ENCODE measurements at regions not wholly inside any gene's neighbourhood (a gene's known extent, or its start where the extent isn't known, plus 50 kb on each side); places are given as distances from the start of the nearest gene placed in this dataset.

GRCh38 chr22:48795664-48796063 is 1032.0 kb downstream of the BRD1 start:
- Mint-ChIP-seq H3K27me3 (ENCODE audit: low read depth) (peaks cover 21% of the 10 kb centered on the region), H3K4me1 (peaks cover 24% of the 10 kb centered on the region), H3K9me3 (peaks cover 3% of the 10 kb centered on the region), H3K4me3 (peak overlapping the region in 1 of 3 experiments; percentile 3), H3K36me3 (ENCODE audit: low read depth) (no peaks in the 10 kb centered on the region), H3K27ac (peak overlapping the region; percentile 38 to 74 (median 67))
- TF ChIP-seq CTCF (IDR thresholded peaks at IDR 0.05; ENCODE audit: unreplicated experiment in 3 of 3): no peak

GRCh38 chr22:48794906-48795305 is 1032.8 kb downstream of the BRD1 start:
- Mint-ChIP-seq H3K27ac (no peak overlapping the region), H3K4me1 (peaks cover 24% of the 10 kb centered on the region), H3K27me3 (ENCODE audit: low read depth) (peaks cover 21% of the 10 kb centered on the region), H3K36me3 (ENCODE audit: low read depth) (no peaks in the 10 kb centered on the region), H3K4me3 (no peak overlapping the region), H3K9me3 (peaks cover 3% of the 10 kb centered on the region)
- TF ChIP-seq CTCF (IDR thresholded peaks at IDR 0.05; ENCODE audit: unreplicated experiment in 3 of 3): no peak

GRCh38 chr22:48793949-48794348 is 1033.7 kb downstream of the BRD1 start:
- Mint-ChIP-seq H3K27me3 (ENCODE audit: low read depth) (peaks cover 15% of the 10 kb centered on the region), H3K4me3 (no peak overlapping the region)

GRCh38 chr22:48786679-48786996 is 1041.0 kb downstream of the BRD1 start:
- Mint-ChIP-seq H3K27me3 (ENCODE audit: low read depth) (peaks cover 7% of the 10 kb centered on the region), H3K36me3 (ENCODE audit: low read depth) (no peaks in the 10 kb centered on the region), H3K9me3 (peaks cover 1% of the 10 kb centered on the region)

More at GRCh38 chr22:48793949-48794348, 1033.7 kb downstream of the BRD1 start:
- peaks cover 3% of the 10 kb centered on the region for H3K9me3 Mint-ChIP-seq
- no peaks in the 10 kb centered on the region for H3K36me3 Mint-ChIP-seq (ENCODE audit: low read depth)
- no peak for TF ChIP-seq CTCF (IDR thresholded peaks at IDR 0.05; ENCODE audit: unreplicated experiment in 3 of 3)
- peaks cover 24% of the 10 kb centered on the region for H3K4me1 Mint-ChIP-seq
- no peak overlapping the region for H3K27ac Mint-ChIP-seq

GRCh38 chr22:48785792-48786678 is 1041.6 kb downstream of the BRD1 start:
- TF ChIP-seq CTCF (IDR thresholded peaks at IDR 0.05; ENCODE audit: unreplicated experiment in 3 of 3): no peak
- H3K4me3 Mint-ChIP-seq: no peak overlapping the region
- H3K9me3 Mint-ChIP-seq: peaks cover 2% of the 10 kb centered on the region
- no peak overlapping the region for H3K27ac Mint-ChIP-seq
- H3K36me3 Mint-ChIP-seq (ENCODE audit: low read depth): no peaks in the 10 kb centered on the region
- peaks cover 12% of the 10 kb centered on the region for H3K27me3 Mint-ChIP-seq (ENCODE audit: low read depth)
- no peaks in the 10 kb centered on the region for H3K4me1 Mint-ChIP-seq

More at GRCh38 chr22:48786679-48786996, 1041.0 kb downstream of the BRD1 start:
- no peaks in the 10 kb centered on the region for H3K4me1 Mint-ChIP-seq
- no peak for TF ChIP-seq CTCF (IDR thresholded peaks at IDR 0.05; ENCODE audit: unreplicated experiment in 3 of 3)
- no peak overlapping the region for H3K4me3 Mint-ChIP-seq
- no peak overlapping the region for H3K27ac Mint-ChIP-seq

Data from nephron (organoid).